NCI-H524 (cell line): ENCODE measurements at regions not wholly inside any gene's neighbourhood (a gene's known extent, or its start where the extent isn't known, plus 50 kb on each side); places are given as distances from the start of the nearest gene placed in this dataset.
"Not testable (repeated sequence)": the region's sequence is repeated elsewhere in the genome, so short reads cannot be mapped to it uniquely, and the experiment has no call there.

Experiments used
- DNase-seq, 2 experiments: peaks; one replicate each; lab custom pipeline; 2025; lab: John Stamatoyannopoulos, UW

DNA sequence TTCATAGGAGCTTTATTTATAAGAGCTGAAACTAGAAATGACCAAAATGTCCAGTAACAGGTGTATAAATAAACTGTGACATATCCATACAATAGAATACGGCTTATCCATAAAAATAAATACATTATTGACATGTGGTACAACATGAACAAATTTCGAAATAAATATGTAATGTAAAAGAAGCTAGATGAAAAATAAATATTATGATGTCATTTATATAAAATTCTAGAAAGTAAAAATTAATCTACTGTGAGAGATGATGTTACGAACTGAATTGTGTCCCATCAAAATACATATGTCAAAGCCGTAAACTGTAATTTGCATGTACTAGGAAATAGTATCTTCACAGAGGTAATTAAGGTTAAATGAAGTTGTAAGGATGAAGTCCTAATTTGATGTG, 1104.9 kb downstream of the NSUN3 start:
- no peak for DNase-seq

DNA sequence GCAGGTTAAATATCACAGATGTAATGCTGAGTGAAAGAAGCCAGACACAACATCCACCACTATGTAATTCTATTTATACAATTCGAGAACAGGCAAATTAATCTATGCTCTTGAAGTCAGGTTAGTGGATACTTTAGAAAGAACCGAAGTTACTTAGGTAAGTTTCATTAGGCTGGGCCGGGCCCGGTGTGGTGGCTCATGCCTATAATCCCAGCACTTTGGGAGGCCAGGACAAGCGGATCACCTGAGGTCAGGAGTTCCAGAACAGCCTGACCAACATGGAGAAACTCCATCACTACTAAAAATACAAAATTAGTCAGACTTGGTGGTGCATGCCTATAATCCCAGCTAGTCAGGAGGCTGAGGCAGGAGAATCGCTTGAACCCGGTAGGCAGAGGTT, 1105.7 kb downstream of the NSUN3 start:
- no peak for DNase-seq

DNA sequence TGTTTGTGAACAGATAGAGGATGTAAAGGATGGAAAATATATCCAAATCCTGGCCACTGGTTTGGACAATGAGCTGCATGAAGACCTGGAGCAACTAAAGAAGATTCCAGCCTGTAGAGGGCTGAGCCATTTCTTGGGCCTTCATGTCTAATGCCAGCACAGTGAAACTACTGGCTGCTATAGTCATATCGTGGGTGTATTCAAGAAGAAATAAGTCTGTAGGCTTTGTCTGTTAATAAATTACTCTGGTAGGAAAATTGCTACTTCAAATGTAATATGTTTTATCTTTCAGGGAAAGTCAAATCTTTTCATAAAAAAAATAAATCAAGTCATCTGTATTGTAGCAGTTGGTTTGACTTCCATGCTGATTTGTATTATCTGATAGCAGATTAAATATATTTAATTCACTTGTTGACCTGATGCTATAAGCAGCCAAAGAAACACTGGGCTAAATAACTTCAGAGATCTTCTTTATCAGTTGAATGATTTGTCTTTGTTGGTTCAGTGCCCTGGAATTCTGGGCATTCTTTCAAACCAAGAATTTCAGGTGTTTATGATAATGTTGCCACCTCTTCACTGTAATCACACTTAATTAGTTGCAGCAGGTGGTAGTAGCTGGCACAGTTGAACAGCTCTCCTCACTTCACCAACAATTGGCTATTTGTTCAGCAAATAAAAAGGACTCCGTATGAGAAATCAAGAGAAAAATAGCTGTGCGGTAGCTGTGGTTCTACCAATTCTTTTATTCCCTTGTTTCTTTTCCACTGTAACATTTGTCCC, 1109.5 kb downstream of the NSUN3 start:
- DNase-seq: peak; percentile 8 to 44

DNA sequence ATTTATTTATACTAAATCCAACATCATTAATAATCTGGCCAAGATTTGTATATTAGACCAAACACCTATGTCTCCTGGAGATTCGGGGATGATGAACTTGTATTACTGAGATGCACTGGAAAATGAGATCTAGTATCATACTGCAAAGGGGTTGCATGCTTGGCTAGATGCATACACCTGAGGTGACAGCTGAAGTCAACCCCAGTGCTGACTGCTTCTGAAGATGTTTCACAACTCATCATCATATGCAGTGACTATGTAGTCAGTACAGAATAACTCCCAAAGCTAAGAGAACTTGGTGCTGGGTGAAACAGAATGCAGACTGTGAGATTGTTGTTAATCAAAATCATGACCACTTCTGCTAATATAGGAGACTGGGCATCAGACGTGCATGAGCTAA, 1114.2 kb downstream of the NSUN3 start:
- no peak for DNase-seq

DNA sequence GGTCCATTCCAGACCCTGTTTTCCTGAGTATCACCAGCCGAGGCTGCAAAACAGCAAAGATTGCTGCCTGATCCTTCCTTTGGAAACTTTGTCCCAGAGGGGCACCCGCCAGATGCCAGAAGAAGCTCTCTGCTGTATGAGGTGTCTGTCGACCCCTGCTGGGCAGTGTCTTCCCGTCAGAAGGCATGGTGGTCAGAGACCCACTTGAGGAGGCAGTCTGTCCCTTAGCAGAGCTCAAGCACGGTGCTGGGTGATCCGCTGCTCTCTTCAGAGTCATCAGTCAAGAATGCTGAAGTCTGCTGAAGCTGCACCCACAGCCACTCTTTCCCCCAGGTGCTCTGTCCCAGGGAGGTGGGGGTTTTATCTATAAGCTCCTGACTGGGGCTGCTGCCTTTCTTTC, 1121.2 kb downstream of the NSUN3 start:
- no peak for DNase-seq

DNA sequence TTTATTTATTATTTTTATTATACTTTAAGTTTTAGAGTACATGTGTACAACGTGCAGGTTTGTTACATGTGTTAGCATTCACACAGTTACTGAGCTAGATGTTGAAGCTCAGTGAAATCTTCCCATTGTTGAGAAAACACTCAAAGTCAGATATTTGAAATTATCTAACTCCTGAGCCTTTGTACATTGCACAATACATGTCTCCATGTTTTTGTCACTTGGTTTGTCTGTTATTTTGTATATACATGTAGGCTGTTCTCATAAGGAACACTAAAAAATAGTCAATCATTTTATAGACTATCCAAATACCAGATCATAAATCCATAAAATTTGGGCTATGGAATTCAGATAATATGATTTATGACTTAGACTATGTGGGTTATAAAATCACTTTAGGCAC, 1126.5 kb downstream of the NSUN3 start:
- DNase-seq: no peak

DNA sequence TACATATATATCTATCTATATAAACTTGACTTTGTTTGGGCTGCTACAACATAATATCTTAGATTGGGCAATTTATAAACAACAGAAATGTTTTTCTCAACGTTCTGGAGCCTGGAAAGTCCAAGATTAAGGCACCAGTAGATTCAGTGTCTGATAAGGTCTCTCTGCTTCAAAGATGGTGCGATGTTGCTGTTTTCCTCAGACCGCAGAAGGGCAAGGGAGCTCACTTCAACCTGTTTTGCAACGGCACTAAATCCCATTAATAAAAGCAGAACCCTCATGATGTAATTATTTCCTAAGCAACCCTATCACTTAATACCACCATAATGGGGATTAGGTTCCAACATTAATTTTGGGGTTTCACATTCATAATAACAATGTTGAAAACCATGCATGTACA, 1134.8 kb downstream of the NSUN3 start:
- DNase-seq: peak; percentile 2 to 74

DNA sequence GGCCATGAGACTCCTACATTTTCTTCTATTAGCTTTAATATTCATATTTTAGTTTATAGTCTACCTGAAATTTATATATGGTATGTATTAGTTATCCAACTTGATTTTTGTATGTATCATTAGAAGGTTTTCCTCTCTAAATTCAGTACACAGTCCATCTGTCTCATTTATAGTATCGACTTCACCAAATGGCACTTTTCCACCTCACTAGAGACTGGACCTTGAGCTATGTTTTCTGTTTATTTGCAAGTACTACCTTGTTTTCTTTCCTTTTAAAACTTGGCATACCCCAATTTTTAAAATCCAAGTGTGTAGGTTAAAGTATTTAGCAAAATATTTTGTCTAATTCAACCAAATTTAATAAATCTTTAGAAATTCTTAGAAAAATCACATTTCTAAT, 1137.5 kb downstream of the NSUN3 start:
- no peak for DNase-seq

DNA sequence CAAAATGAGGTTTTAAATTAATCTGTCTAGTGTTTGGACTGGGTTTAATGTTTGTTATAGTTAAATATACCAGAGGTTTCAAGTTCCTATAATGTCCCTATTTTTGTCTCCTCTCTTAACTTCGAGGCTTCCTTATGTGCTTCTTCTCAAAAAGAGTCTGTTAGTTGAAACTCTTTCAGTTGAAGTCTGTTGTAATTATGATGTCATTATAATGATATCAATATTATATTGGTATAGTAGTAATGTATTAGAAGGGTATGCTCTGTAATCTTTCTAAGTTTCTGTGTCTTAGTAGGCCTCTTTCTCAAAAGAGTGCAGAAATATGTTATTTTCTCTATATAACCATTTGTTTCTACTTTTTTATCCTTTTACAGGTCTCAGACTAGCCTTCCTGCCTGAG, 1148.0 kb downstream of the NSUN3 start:
- no peak for DNase-seq

DNA sequence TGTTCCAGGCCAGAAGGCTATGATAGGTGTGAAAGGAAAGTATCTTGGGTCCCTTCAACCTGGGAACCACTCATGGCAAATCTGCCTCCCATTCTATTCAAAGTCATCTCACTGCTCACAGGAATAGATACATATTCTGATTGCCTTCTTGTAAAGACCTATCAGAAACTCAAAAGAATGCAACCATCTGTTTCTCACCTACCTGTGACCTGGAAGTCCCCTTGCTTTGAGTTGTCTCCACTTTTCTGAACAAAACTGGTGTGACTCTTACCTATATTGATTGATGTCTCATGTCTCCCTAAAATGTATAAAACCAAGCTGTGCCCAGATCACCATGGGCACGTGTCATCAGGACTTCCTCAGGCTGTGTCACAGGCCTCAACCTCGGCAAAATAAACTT, 1149.3 kb downstream of the NSUN3 start:
- no peak for DNase-seq

DNA sequence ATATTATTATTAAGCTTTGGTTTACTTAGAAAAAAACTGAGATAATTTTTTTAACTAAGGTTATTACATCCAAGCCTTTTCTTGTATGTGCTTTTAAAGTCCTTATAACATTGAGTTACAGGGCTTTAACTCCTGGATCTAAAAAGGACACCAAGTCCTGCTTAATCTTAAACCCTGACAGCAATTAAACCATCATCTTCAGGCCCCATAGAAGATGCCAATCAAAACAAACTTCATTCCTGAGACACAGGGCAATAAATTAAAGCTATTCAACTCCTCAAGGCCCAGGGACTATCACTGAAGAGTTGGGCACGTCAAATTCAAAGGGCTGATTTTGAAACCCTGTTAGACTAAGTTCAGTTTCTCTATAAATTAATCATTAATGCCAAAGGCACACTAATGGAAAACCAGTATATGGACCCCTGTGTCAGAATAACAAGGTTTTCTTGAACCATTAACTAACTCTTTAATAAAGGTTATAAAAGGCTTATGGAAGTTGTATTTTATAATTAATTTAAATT, 1152.6 kb downstream of the NSUN3 start:
- no peak for DNase-seq

DNA sequence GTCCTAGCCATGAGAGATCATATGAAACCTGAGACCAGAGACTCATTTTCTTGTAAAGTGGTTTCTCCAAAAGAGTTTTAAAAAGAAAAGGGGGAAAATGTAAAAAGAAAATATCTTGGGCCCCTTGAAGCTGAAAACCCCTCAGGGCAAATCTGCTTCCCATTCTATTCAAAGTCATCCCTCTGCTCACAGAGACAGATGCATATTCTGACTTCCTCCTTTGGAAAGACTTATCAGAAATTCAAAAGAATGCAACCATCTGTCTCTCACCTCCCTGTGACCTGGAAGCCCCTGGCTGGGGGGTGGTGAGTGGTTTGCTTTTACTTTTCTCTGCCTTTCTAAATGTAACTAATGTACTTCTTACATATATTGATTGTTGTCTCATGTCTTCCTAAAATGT, 1154.8 kb downstream of the NSUN3 start:
- peak; percentile 12 to 59 for DNase-seq

DNA sequence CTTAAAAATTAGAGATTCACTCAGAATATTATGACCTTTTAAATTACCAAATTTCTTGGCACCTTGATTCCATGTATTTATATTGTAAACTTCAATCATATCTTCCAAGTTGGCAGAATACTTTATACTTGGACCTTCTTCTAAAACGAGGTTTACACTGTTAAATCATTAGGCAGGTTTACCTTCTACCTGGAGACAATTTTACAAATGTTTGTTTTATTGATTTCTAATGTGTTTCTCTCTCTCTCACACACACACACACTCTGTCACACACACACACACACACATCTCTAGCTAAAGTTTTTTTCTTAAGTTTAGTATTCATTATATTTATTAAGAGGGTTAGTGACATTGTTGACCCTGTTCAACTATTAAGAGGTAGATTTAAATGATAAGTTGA, 1155.6 kb downstream of the NSUN3 start:
- DNase-seq: no peak

DNA sequence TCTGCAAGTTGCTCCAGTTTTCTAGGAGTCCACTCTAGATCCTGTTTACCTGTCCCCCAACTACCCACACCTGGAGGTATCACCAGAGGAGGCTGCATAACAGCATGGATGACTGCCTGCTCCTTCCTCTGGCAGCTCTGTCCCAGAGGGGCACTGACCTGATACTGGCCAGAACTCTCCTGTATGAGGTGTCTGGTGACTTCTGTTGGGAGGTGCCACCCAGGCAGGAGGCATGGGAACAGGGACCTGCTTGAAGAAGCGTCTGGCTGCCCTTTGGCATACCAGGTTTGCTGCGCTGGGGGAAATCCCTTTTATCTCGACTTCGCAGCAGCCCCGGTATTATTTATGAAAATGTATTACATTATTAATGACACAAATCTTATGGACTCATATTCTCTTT, 1163.6 kb downstream of the NSUN3 start:
- DNase-seq: no peak

DNA sequence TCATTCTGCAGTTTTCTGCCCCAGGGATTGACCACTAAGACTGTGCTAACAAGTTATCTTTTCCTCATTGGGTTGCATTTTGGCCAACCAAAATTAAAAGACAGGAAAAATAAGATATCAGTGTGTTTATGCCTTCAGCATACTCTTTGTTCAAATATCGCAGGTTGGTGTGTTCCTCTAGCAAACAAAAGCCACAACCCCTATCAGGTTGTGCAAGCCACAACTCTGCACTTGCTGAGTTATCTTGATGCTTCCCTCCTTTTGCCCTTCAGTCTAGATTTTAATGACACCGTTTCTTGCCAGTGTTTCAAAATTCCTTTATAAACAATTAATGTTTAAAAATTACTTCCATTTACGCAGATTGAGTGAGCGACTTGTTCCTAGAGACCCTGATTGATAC, 1164.2 kb downstream of the NSUN3 start:
- no peak for DNase-seq

DNA sequence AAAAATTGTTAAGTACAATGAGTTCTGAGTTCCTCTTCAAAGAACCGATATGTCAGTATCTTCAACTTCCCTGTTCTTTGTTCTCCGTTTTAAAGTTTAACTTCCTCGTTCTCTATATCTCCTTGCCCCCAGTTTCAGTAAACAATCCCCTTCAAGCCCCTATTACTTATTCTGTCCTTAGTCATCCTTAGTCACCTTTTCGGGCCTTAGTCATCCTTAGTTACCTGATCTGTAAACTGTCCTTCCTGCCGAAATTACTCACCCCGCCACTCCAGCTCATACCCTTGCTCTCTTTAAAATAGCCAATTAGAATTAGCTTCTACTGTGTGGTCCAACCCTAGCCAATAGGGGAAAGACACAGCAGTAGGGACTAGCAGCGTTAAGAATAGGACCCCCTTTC, 1165.6 kb downstream of the NSUN3 start:
- DNase-seq: no peak

DNA sequence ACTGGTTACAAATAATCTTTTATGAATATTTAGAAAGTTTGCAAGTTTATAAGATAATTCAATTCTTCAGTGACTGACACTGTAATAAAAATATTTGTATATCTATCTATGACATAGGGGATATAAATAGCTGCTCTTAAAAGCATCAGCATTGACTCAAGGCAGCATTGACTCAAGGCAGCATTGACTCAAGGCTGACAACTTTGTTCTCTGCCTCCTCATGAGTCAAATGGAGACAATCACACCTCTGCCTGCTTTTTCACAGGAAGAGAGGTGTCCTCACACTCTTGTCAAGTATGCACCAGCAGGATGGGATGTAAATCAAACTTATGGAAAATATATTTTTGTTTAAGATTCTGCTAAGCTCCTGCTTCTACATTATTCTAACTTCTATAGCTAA, 1173.1 kb downstream of the NSUN3 start:
- no peak for DNase-seq

DNA sequence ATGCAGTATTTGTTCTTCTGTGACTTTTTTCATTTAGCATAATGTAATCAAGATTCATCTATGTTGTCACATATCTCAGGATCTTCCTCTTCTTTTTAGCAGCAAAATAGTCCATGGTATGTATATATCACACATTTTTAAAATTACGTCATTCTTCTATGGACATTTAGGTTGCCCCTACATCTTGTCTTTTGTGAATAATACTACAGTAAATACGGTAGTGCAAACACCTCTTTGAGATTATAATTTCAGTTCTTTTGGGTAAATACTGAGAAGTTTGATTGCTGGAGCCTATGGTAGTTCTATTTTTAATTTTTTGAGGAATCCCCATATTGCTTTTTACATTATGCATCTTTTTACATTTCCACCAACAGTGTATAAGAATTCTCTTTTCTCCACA, 1174.9 kb downstream of the NSUN3 start:
- DNase-seq: no peak

DNA sequence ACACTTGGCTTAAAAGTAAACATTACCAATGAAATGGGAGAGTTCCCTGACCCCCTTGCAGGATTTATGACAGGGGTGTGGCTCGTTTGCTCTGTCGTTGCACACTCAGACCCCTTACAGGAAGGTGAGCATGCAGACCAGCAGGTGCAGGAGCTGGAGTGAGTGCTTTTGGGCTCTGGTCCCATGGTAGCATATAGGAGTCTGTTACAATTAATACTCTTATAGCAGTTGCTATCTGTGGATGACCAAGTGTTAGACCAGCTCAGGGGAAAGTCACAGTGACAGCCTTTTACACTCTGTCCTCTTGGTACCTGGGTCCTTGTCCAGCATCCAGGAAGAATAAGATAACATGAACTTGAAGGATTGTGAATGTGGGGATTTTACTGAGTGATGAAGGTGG, 1177.5 kb downstream of the NSUN3 start:
- no peak for DNase-seq

DNA sequence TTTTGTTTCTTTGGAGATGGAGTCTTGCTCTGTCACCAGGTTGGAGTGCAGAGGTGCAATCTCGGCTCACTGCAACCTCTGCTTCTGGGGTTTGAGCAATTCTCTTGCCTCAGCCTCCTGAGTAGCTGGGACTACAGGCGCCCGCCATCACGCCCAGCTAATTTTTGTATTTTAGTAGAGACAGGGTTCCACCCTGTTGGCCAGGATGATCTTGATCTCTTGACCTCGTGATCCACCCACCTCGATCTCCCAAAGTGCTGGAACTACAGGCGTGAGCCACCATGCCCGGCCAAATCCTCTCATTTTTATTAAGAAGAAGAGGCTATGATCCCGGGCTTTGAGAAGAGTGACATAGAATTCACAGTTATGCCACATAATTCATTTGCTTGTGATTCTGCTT, 1178.4 kb downstream of the NSUN3 start:
- not testable (repeated sequence) for DNase-seq

DNA sequence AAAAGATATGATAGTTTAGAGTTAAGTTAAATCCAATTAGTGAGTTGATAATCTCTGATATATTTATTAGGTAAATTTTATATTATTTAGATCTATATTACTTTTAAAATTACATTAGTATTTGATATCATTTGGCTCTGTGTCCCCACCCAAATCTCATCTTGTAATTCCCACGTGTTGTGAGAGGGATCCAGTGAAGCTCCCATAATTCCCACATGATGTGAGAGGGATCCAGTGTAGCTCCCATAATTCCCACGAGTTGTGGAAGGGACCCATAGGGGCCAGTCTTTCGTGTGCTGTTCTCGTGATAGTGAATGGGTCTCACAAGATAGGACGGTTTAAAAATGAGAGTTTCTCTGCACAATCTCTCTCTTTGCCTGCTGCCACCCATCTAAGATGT, 1183.6 kb downstream of the NSUN3 start:
- no peak for DNase-seq

DNA sequence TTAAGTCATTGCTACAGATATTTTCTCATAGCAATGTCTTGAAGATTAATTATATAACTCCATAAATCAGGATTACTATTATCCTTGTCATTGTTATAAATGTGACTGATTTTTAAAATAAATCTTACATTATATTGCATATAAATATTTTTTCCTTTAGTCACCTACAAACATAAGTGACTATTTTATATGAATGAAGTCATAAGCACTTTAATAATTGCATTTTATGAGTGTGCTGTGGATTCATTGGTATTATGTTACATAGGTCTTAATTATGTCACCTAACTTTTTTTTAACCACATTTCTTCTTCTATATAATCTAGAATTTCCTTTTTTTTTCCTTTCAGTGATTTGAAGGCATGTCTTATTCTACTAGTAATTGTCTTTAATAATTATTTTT, 1191.2 kb downstream of the NSUN3 start:
- no peak for DNase-seq

DNA sequence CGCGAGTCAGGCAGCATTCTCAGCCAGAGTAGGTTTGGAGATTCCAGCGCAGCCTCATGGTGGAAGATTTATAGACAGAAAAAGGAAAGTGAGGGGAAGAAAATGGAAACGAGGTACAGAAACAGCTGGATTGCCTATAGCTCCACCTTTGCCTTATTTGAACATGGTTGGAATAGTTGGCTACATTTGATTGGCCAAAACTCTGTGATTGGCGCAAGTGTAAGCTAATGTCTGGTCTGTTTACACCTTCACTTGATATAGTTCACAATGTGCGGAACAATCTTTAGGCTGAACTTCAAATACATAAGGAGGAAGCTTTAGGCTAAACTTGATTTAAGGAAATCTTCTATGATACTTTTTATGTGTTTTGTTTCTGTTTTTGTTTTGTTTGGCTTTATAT, 1191.9 kb downstream of the NSUN3 start:
- no peak for DNase-seq

DNA sequence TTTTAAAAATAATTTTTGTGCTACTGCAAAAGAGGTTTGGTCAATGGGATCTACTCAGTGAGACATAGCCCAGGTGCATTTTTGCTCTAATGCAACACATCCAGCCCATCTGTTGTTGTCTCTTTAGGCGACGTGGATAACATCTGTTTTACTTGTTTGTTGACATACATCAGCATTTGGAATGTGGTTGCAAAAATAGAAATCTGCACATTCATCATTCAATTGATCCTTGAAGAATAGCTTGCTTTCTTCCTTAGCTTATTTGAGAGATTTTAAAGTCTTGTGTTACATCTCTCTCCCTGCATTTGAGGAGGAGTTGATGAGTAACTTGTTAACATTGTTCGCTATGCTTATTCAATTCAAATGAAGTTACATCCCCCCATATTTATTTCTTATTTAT, 1202.3 kb downstream of the NSUN3 start:
- DNase-seq: peak in 1 of 2 experiments; percentile 18
